ENCODE measurements at regions not wholly inside any gene's neighbourhood (a gene's known extent, or its start where the extent isn't known, plus 50 kb on each side); places are given as distances from the start of the nearest gene placed in this dataset.

- DNase-seq, result no peak
Measured at GRCh38 chr9:79377339-79377855, 194.4 kb upstream of the TLE4 start.

- no peak for DNase-seq
Measured at GRCh38 chr9:79378107-79378506, 193.7 kb upstream of the TLE4 start.

- DNase-seq, result no peak
Measured at GRCh38 chr9:79382044-79382443, 189.7 kb upstream of the TLE4 start.

GRCh38 chr9:79382458-79382857 lies 189.3 kb upstream of the TLE4 start:
- DNase-seq, result no peak

GRCh38 chr9:79383096-79383495 lies 188.7 kb upstream of the TLE4 start:
- no peak for DNase-seq

GRCh38 chr9:79384091-79384490 lies 187.7 kb upstream of the TLE4 start:
- DNase-seq, result no peak

GRCh38 chr9:79384501-79384900 lies 187.3 kb upstream of the TLE4 start:
- DNase-seq, result no peak

GRCh38 chr9:79387101-79387835 lies 184.5 kb upstream of the TLE4 start:
- no peak for DNase-seq

- no peak for DNase-seq
Measured at GRCh38 chr9:79390077-79390698, 181.6 kb upstream of the TLE4 start.

GRCh38 chr9:79390781-79391770 lies 180.7 kb upstream of the TLE4 start:
- DNase-seq, result no peak

GRCh38 chr9:79395228-79395627 lies 176.5 kb upstream of the TLE4 start:
- DNase-seq, result no peak

- DNase-seq, result no peak
Measured at GRCh38 chr9:79395755-79396154, 176.0 kb upstream of the TLE4 start.

GRCh38 chr9:79396168-79396567 lies 175.6 kb upstream of the TLE4 start:
- DNase-seq, result no peak

- DNase-seq, result no peak
Measured at GRCh38 chr9:79403495-79403894, 168.3 kb upstream of the TLE4 start.

GRCh38 chr9:79408200-79408599 lies 163.6 kb upstream of the TLE4 start:
- DNase-seq, result no peak

GRCh38 chr9:79408617-79409016 lies 163.1 kb upstream of the TLE4 start:
- DNase-seq, result no peak

- DNase-seq, result no peak
Measured at GRCh38 chr9:79409182-79409823, 162.5 kb upstream of the TLE4 start.

- DNase-seq, result no peak
Measured at GRCh38 chr9:79425840-79426239, 145.9 kb upstream of the TLE4 start.

GRCh38 chr9:79428422-79428821 lies 143.3 kb upstream of the TLE4 start:
- DNase-seq, result no peak

- no peak for DNase-seq
Measured at GRCh38 chr9:79430619-79431018, 141.1 kb upstream of the TLE4 start.

- DNase-seq, result no peak
Measured at GRCh38 chr9:79431019-79431679, 140.6 kb upstream of the TLE4 start.

- no peak for DNase-seq
Measured at GRCh38 chr9:79432485-79432884, 139.3 kb upstream of the TLE4 start.
